H1 (cell line): ENCODE measurements at regions not wholly inside any gene's neighbourhood (a gene's known extent, or its start where the extent isn't known, plus 50 kb on each side); places are given as distances from the start of the nearest gene placed in this dataset.

Experiments
- CTCF ChIA-PET: fragments of 300-600 bp; sonication (Branson Sonifier 250); formaldehyde crosslinking; loops from one replicate; lab custom pipeline; 2021; ENCODE audit not compliant: partially characterized antibody; lab: Charles Lee
- POLR2A ChIA-PET: fragments of 300-600 bp; sonication (Branson Sonifier 250); formaldehyde crosslinking; loops from one replicate; lab custom pipeline; 2021; ENCODE audit warnings: inconsistent platforms; ENCODE audit not compliant: partially characterized antibody; lab: Charles Lee
- DNase-seq, 2 experiments: peaks; one replicate each; pipeline versions ENCODE4 v3.0.0 to v3.0.0-alpha.2; 2010 to 2022; ENCODE audit warnings: low spot score in 2 of 2, low read depth in 1 of 2, mixed read lengths in 1 of 2
- FAIRE-seq: peaks from 2 replicates; lab custom pipeline; 2011; peaks lifted over from hg19 to GRCh38; lab: Jason Lieb, UNC
- H2AFZ ChIP-seq: 2 replicates; pipeline ENCODE4 v1.8.1; 2012; ENCODE audit warnings: low read length, inconsistent platforms
- H2AK5ac ChIP-seq: 2 replicates; pipeline ENCODE4 v1.6.1; 2013; ENCODE audit warnings: low read depth, low read length
- H2BK120ac ChIP-seq: replicated peaks from 2 replicates; pipeline ENCODE3; 2013; ENCODE audit warnings: low read depth, low read length, inconsistent platforms
- H2BK12ac ChIP-seq: 2 replicates; pipeline ENCODE4 v1.6.1; 2013; ENCODE audit warnings: low read depth, low read length
- H2BK15ac ChIP-seq: 2 replicates; pipeline ENCODE4 v1.6.1; 2013; ENCODE audit warnings: low read length
- H2BK20ac ChIP-seq: 2 replicates; pipeline ENCODE4 v1.6.1; 2013; ENCODE audit warnings: low read length
- H2BK5ac ChIP-seq: 2 replicates; pipeline ENCODE4 v1.6.1; 2013; ENCODE audit warnings: low read depth, low read length
- H3K14ac ChIP-seq: 2 replicates; pipeline ENCODE4 v1.6.1; 2013; ENCODE audit warnings: inconsistent platforms; ENCODE audit not compliant: insufficient read length
- H3K18ac ChIP-seq: 2 replicates; pipeline ENCODE4 v1.6.1; 2013; ENCODE audit warnings: low read length; ENCODE audit errors: extremely low read depth
- H3K23ac ChIP-seq: 2 replicates; pipeline ENCODE4 v1.6.1; 2013; ENCODE audit warnings: inconsistent platforms; ENCODE audit not compliant: insufficient read length
- H3K23me2 ChIP-seq: 2 replicates; pipeline ENCODE4 v1.6.1; 2013; ENCODE audit warnings: low read depth, low read length
- H3K27ac ChIP-seq: 2 replicates; pipeline ENCODE4 v1.6.1; 2011; ENCODE audit warnings: low read depth, low read length, inconsistent platforms
- H3K27me3 ChIP-seq, 4 experiments: replicated peaks in 1 of 4; 1 replicate in 1 of 4; 2 replicates in 3 of 4; pipeline versions ENCODE4 v1.6.1 to v1.8.1; 2011 to 2013; ENCODE audit warnings: low read length in 3 of 4, mild to moderate bottlenecking in 3 of 4, inconsistent platforms in 2 of 4, mixed read lengths in 2 of 4, moderate library complexity in 1 of 4; ENCODE audit not compliant: control insufficient read depth in 3 of 4, insufficient read depth in 3 of 4; ENCODE audit errors: extremely low read depth in 1 of 4
- H3K36me3 ChIP-seq, 4 experiments: 2 replicates each; pipeline versions ENCODE4 v1.6.1 to v1.8.1; 2011 to 2013; ENCODE audit warnings: mild to moderate bottlenecking in 4 of 4, low read length in 3 of 4, moderate library complexity in 2 of 4, control low read depth in 1 of 4, inconsistent platforms in 1 of 4; ENCODE audit not compliant: insufficient read depth in 4 of 4, control insufficient read depth in 2 of 4
- H3K4ac ChIP-seq: replicated peaks from 2 replicates; pipeline ENCODE3; 2013; ENCODE audit warnings: low read length, low read depth, mixed read lengths, inconsistent platforms; ENCODE audit not compliant: insufficient read length
- H3K4me1 ChIP-seq, 4 experiments: replicated peaks in 1 of 4; 1 replicate in 1 of 4; 2 replicates in 3 of 4; pipeline versions ENCODE4 v1.6.1 to v1.8.1; 2011 to 2013; ENCODE audit warnings: low read length in 3 of 4, inconsistent platforms in 2 of 4, mixed read lengths in 1 of 4; ENCODE audit not compliant: insufficient read depth in 4 of 4, control insufficient read depth in 3 of 4
- H3K4me2 ChIP-seq, 2 experiments: 2 replicates each; pipeline versions ENCODE4 v1.6.1 to v1.8.1; 2011 to 2013; ENCODE audit warnings: low read depth in 2 of 2, low read length in 2 of 2, control low read depth in 1 of 2, inconsistent platforms in 1 of 2, mild to moderate bottlenecking in 1 of 2; ENCODE audit not compliant: insufficient read depth in 1 of 2
- H3K4me3 ChIP-seq, 4 experiments: fragments of 200-600, 300-600 bp in 1 of 4; sonication (generic), shearing (Covaris generic), sonication (Bioruptor Twin) in 1 of 4; 2 replicates each; pipeline versions ENCODE4 v1.5.1 to v1.8.1; 2011 to 2016; ENCODE audit warnings: low read length in 4 of 4, low read depth in 3 of 4, control low read depth in 2 of 4, inconsistent platforms in 2 of 4, mild to moderate bottlenecking in 2 of 4, mixed read lengths in 1 of 4, moderate library complexity in 1 of 4; ENCODE audit not compliant: insufficient read depth in 2 of 4; ENCODE audit errors: extremely low read depth in 1 of 4
- H3K56ac ChIP-seq: replicated peaks from 2 replicates; pipeline ENCODE3; 2013; ENCODE audit warnings: low read depth, mild to moderate bottlenecking, mixed read lengths, low read length, inconsistent platforms; ENCODE audit not compliant: insufficient read length
- H3K79me1 ChIP-seq: 2 replicates; pipeline ENCODE4 v1.6.1; 2013; ENCODE audit warnings: low read depth, low read length, control low read depth
- H3K79me2 ChIP-seq, 2 experiments: 2 replicates each; pipeline versions ENCODE4 v1.6.1 to v1.8.1; 2012 to 2013; ENCODE audit warnings: low read length in 2 of 2, mild to moderate bottlenecking in 2 of 2, inconsistent platforms in 1 of 2; ENCODE audit not compliant: insufficient read depth in 2 of 2, control insufficient read depth in 1 of 2
- H3K9ac ChIP-seq, 4 experiments: replicated peaks in 1 of 4; 1 replicate in 1 of 4; 2 replicates in 3 of 4; pipeline versions ENCODE4 v1.6.1 to v1.8.1; 2011 to 2013; ENCODE audit warnings: low read depth in 3 of 4, low read length in 3 of 4, control low read depth in 2 of 4, mild to moderate bottlenecking in 2 of 4, moderate library complexity in 2 of 4, inconsistent platforms in 1 of 4; ENCODE audit errors: extremely low read depth in 1 of 4
- H3K9me3 ChIP-seq, 2 experiments: 2 replicates each; pipeline versions ENCODE4 v1.6.1 to v1.8.1; 2012 to 2013; ENCODE audit warnings: mild to moderate bottlenecking in 2 of 2, moderate library complexity in 2 of 2, control low read depth in 1 of 2, inconsistent platforms in 1 of 2, low read depth in 1 of 2, low read length in 1 of 2, mixed read lengths in 1 of 2; ENCODE audit not compliant: insufficient read depth in 2 of 2
- H4K20me1 ChIP-seq, 2 experiments: replicated peaks in 1 of 2; 2 replicates each; pipeline versions ENCODE3 to v1.8.1; 2011 to 2013; ENCODE audit warnings: inconsistent platforms in 2 of 2, low read length in 2 of 2, mild to moderate bottlenecking in 1 of 2; ENCODE audit not compliant: insufficient read depth in 2 of 2, control insufficient read depth in 1 of 2
- H4K5ac ChIP-seq: 2 replicates; pipeline ENCODE4 v1.6.1; 2013; ENCODE audit warnings: low read length, low read depth, mixed read lengths, inconsistent platforms; ENCODE audit not compliant: insufficient read length
- H4K8ac ChIP-seq: 2 replicates; pipeline ENCODE4 v1.8.0; 2013; ENCODE audit warnings: mild to moderate bottlenecking, moderate library complexity, low read length, inconsistent platforms; ENCODE audit not compliant: insufficient read depth; ENCODE audit errors: extremely low read depth
- H4K91ac ChIP-seq: replicated peaks from 2 replicates; pipeline ENCODE3; 2013; ENCODE audit warnings: low read length, mixed read lengths, inconsistent platforms; ENCODE audit not compliant: insufficient read length
- CHD2 ChIP-seq: IDR thresholded peaks from 2 replicates; pipeline ENCODE4 v1.6.1; 2012; ENCODE audit warnings: low read length, improper control_type of control experiment
- RFX5 ChIP-seq: IDR thresholded peaks from 2 replicates; pipeline ENCODE4 v1.6.1; 2011; ENCODE audit warnings: low read depth, low read length, improper control_type of control experiment, borderline replicate concordance
- SIRT6 ChIP-seq: IDR thresholded peaks from one replicate; pipeline ENCODE4 v1.7.1; 2012; ENCODE audit warnings: low read length, inconsistent platforms
- SP1 ChIP-seq: IDR thresholded peaks from 2 replicates; pipeline ENCODE4 v1.6.1; 2011; ENCODE audit warnings: low read depth, low read length
- WGBS, 2 experiments: shearing (Covaris generic) in 1 of 2; methylation state at CpG; one replicate each; pipeline versions ENCODE4 v1.1.6 to v1.1.7; 2013 to 2015; ENCODE audit warnings: low lambda C conversion rate in 2 of 2, mixed read lengths in 2 of 2, inconsistent platforms in 1 of 2, low coverage in 1 of 2, missing lambda C conversion rate in 1 of 2; ENCODE audit not compliant: insufficient replicate concordance in 2 of 2, insufficient coverage in 1 of 2, insufficient read length in 1 of 2; ENCODE audit errors: extremely low coverage in 1 of 2, missing lambda C conversion rate in 1 of 2; 5-methylcytosine and 5-hydroxymethylcytosine counted together

- Histone ChIP-seq H4K91ac (no peak overlapping the region), H3K4me1 (no peaks in the 10 kb centered on the region), H2BK12ac (no peak overlapping the region), H3K4ac (no peak overlapping the region), H4K20me1 (peaks cover 0 to 2% of the 10 kb centered on the region in 2 experiments), H3K18ac (no peak overlapping the region), H2BK120ac (no peak overlapping the region), H3K36me3 (peaks cover 0 to 9% (median 0%) of the 10 kb centered on the region in 4 experiments; a peak in 1 of 8 replicates), H3K27ac (no peak overlapping the region), H3K4me2 (no peak overlapping the region), H4K8ac (no peak overlapping the region), H2AK5ac (no peak overlapping the region), H3K23ac (no peak overlapping the region), H3K4me3 (no peak overlapping the region), H3K23me2 (no peaks in the 10 kb centered on the region), H4K5ac (no peak overlapping the region), H3K79me2 (no peaks in the 10 kb centered on the region), H3K9me3 (peaks cover 17 to 21% of the 10 kb centered on the region in 2 experiments), H3K27me3 (no peaks in the 10 kb centered on the region), H2BK15ac (no peak overlapping the region), H2BK5ac (no peak overlapping the region), H2BK20ac (no peak overlapping the region), H2AFZ (no peak overlapping the region), H3K56ac (no peak overlapping the region), H3K9ac (no peak overlapping the region), H3K14ac (no peak overlapping the region), H3K79me1 (no peaks in the 10 kb centered on the region)
- FAIRE-seq: no peak
- TF ChIP-seq SP1: no peak
- TF ChIP-seq RFX5: no peak
- TF ChIP-seq SIRT6: no peak
- TF ChIP-seq CHD2: no peak
- POLR2A ChIA-PET: no interaction called here
- CTCF ChIA-PET: no interaction called here
- WGBS, 2 experiments: 93% methylated on average over 2 of the region's 2 CpGs; no CpG with 5 or more reads in 1 of the 2 experiments
- DNase-seq: no peak
Measured at GRCh38 chr14:98576463-98576862, 695.5 kb downstream of the BCL11B start.
